SU-DHL-6 (cell line): ENCODE measurements at regions not wholly inside any gene's neighbourhood (a gene's known extent, or its start where the extent isn't known, plus 50 kb on each side); places are given as distances from the start of the nearest gene placed in this dataset.

ENCODE experiments used
- H2AFZ ChIP-seq: fragments of 200-600 bp; sonication (generic); 2 replicates; pipeline ENCODE4 v1.6.1; 2014; ENCODE audit warnings: low read depth, mild to moderate bottlenecking, moderate library complexity, mixed read lengths, antibody characterized with exemption, low read length; ENCODE audit not compliant: severe bottlenecking
- H3F3A ChIP-seq: fragments of 200-600 bp; shearing (Covaris generic); 2 replicates; pipeline ENCODE4 v1.6.0; 2016; ENCODE audit warnings: antibody characterized with exemption, mild to moderate bottlenecking; ENCODE audit not compliant: insufficient read depth
- H3K27ac ChIP-seq: fragments of 200-600 bp; sonication (generic); 2 replicates; pipeline ENCODE4 v1.5.1; 2016; ENCODE audit warnings: low read depth, mild to moderate bottlenecking, low read length, moderate library complexity, mixed read lengths
- H3K27me3 ChIP-seq: fragments of 200-600 bp; sonication (generic), shearing (Covaris generic); 2 replicates; pipeline ENCODE4 v1.6.0; 2014; ENCODE audit warnings: mild to moderate bottlenecking, low read length
- H3K36me3 ChIP-seq: fragments of 200-600 bp; sonication (generic); 2 replicates; pipeline ENCODE4 v1.6.1; 2014; ENCODE audit warnings: mild to moderate bottlenecking, low read length, mixed read lengths
- H3K4me2 ChIP-seq: fragments of 300-600, 200-600 bp; shearing (Covaris generic), sonication (generic); 2 replicates; pipeline ENCODE4 v1.6.0; 2014; ENCODE audit warnings: low read length, low read depth, mild to moderate bottlenecking; ENCODE audit not compliant: poor library complexity, severe bottlenecking
- H3K4me3 ChIP-seq: fragments of 200-600 bp; sonication (generic); 2 replicates; pipeline ENCODE4 v1.5.1; 2014; ENCODE audit warnings: antibody characterized with exemption, low read length, mild to moderate bottlenecking, mixed read lengths; ENCODE audit not compliant: insufficient read depth, poor library complexity, severe bottlenecking
- H3K79me2 ChIP-seq: fragments of 200-600 bp; sonication (generic); 2 replicates; pipeline ENCODE4 v1.6.1; 2014; ENCODE audit warnings: mild to moderate bottlenecking, low read length, moderate library complexity; ENCODE audit not compliant: insufficient read depth
- H3K9ac ChIP-seq: fragments of 200-600 bp; sonication (generic); 2 replicates; pipeline ENCODE4 v1.7.0; 2014; ENCODE audit warnings: mild to moderate bottlenecking, low read length
- H3K9me2 ChIP-seq: fragments of 200-600 bp; sonication (generic); replicated peaks from 2 replicates; pipeline ENCODE4 v1.6.1; 2014; ENCODE audit warnings: low read length; ENCODE audit not compliant: insufficient read depth
- H3K9me3 ChIP-seq: fragments of 200-600 bp; sonication (generic); 2 replicates; pipeline ENCODE4 v1.6.1; 2014; ENCODE audit warnings: low read length, mixed read lengths; ENCODE audit not compliant: insufficient read depth
- H4K20me1 ChIP-seq: fragments of 200-600 bp; sonication (generic); 2 replicates; pipeline ENCODE4 v1.6.1; 2014; ENCODE audit warnings: low read depth, mild to moderate bottlenecking, antibody characterized with exemption, low read length, moderate library complexity, mixed read lengths
- CTCF ChIP-seq: fragments of 200-600 bp; sonication (generic); IDR thresholded peaks from one replicate; pipeline ENCODE4 v1.5.1; 2017; ENCODE audit warnings: antibody characterized with exemption, mild to moderate bottlenecking, low read length, moderate library complexity; ENCODE audit not compliant: insufficient read depth, poor library complexity, severe bottlenecking
- EZH2phosphoT487 ChIP-seq: fragments of 200-600 bp; sonication (generic), shearing (Covaris generic); conservative IDR thresholded peaks from 2 replicates; pipeline ENCODE4 v1.6.1; 2018; ENCODE audit warnings: mild to moderate bottlenecking, antibody characterized with exemption, low read length, moderate library complexity, mixed read lengths

GRCh38 chr2:196248467-196249094, 77.2 kb upstream of the STK17B start:
- H3K9ac ChIP-seq = peak overlapping the region; percentile 24; the same call in 1 of the 2 replicates
- H3K9me2 ChIP-seq = no peaks in the 10 kb centered on the region
- H3K4me2 ChIP-seq = peak overlapping the region; percentile 51
- H3K79me2 ChIP-seq = no peaks in the 10 kb centered on the region
- no peaks in the 10 kb centered on the region for H4K20me1 ChIP-seq
- TF ChIP-seq EZH2phosphoT487 (no peak), CTCF (no peak)
- peaks cover 22% of the 10 kb centered on the region for H3F3A ChIP-seq
- H3K36me3 ChIP-seq = no peaks in the 10 kb centered on the region
- no peaks in the 10 kb centered on the region for H3K9me3 ChIP-seq
- H3K27me3 ChIP-seq = no peaks in the 10 kb centered on the region
- H3K4me3 ChIP-seq = no peak overlapping the region
- peak overlapping the region; percentile 34 for H3K27ac ChIP-seq
- peak overlapping the region; percentile 2 for H2AFZ ChIP-seq

GRCh38 chr2:196249171-196249570, 77.8 kb upstream of the STK17B start:
- Histone ChIP-seq H3K27me3 (no peaks in the 10 kb centered on the region), H4K20me1 (no peaks in the 10 kb centered on the region), H3K9me2 (no peaks in the 10 kb centered on the region), H3K9me3 (no peaks in the 10 kb centered on the region), H3K4me3 (no peak overlapping the region), H3F3A (peaks cover 19% of the 10 kb centered on the region), H3K9ac (peak overlapping the region; percentile 25; the same call in 1 of the 2 replicates), H3K27ac (peak overlapping the region; percentile 34), H3K36me3 (no peaks in the 10 kb centered on the region), H3K4me2 (peak overlapping the region; percentile 51), H3K79me2 (no peaks in the 10 kb centered on the region), H2AFZ (peak overlapping the region; percentile 75)
- TF ChIP-seq CTCF = no peak
- no peak for TF ChIP-seq EZH2phosphoT487

GRCh38 chr2:196249860-196250259, 78.5 kb upstream of the STK17B start:
- peak overlapping the region; percentile 75 for H2AFZ ChIP-seq
- H3K79me2 ChIP-seq = no peaks in the 10 kb centered on the region
- peak overlapping the region; percentile 51 for H3K4me2 ChIP-seq
- no peaks in the 10 kb centered on the region for H3K27me3 ChIP-seq
- H3K27ac ChIP-seq = peak overlapping the region; percentile 34
- no peaks in the 10 kb centered on the region for H3K9me2 ChIP-seq
- no peaks in the 10 kb centered on the region for H4K20me1 ChIP-seq
- H3K9ac ChIP-seq = peak overlapping the region; percentile 38; the same call in 1 of the 2 replicates
- peaks cover 15% of the 10 kb centered on the region for H3F3A ChIP-seq
- TF ChIP-seq CTCF = no peak
- no peak for TF ChIP-seq EZH2phosphoT487
- no peaks in the 10 kb centered on the region for H3K36me3 ChIP-seq
- H3K4me3 ChIP-seq = no peak overlapping the region
- no peaks in the 10 kb centered on the region for H3K9me3 ChIP-seq
